ENCODE measurements at regions not wholly inside any gene's neighbourhood (a gene's known extent, or its start where the extent isn't known, plus 50 kb on each side); places are given as distances from the start of the nearest gene placed in this dataset.

DNA sequence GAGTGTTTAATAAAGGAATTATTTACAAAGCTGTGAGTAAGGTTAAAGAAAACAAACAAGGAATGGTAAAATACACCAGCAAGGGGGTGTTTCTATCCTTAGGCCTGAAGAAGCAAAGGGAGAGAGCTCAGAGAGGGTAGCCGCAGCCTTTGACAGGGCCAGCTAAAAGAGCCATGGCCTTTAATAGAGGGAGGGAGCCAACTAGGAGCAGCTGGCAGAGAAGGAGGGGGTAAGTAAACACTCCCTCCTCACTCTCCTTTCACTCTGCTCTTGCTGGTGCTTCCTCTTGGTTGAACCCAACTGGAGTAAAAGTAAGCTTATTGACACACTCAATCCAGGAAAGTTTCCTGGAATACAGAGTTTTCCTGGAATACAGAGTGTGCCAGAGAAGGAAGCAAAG is 87.5 kb downstream of the CH25H start:
- in situ Hi-C loops (cut with MboI): no loop called here
- H4K20me1 ChIP-seq (ENCODE audit: insufficient read depth): no peaks in the 10 kb centered on the region
- no peak overlapping the region for H3K9ac ChIP-seq
- H3F3A ChIP-seq (ENCODE audit: insufficient read depth): peaks cover 36% of the 10 kb centered on the region
- H3K4me2 ChIP-seq (ENCODE audit: unreplicated experiment): no peak overlapping the region
- peaks cover 59% of the 10 kb centered on the region for H3K4me1 ChIP-seq (ENCODE audit: insufficient read depth)
- TF ChIP-seq EZH2phosphoT487 (IDR thresholded peaks at IDR 0.05; ENCODE audit: insufficient read depth, low read depth) (no peak), EZH2 (IDR thresholded peaks at IDR 0.05; ENCODE audit: insufficient read depth, poor library complexity, severe bottlenecking) (no peak)
- no peaks in the 10 kb centered on the region for H3K9me2 ChIP-seq (ENCODE audit: insufficient read depth)
- no peaks in the 10 kb centered on the region for H3K27me3 ChIP-seq (replicated peaks; ENCODE audit: insufficient read depth)
- H3K4me3 ChIP-seq: no peak overlapping the region
- H3K36me3 ChIP-seq (ENCODE audit: low read depth): no peaks in the 10 kb centered on the region
- DNase-seq: no peak
- no peaks in the 10 kb centered on the region for H3K79me2 ChIP-seq (ENCODE audit: insufficient read depth)
- H3K27ac ChIP-seq: no peak overlapping the region
- H2AFZ ChIP-seq: no peak overlapping the region
- WGBS, 2 experiments (ENCODE audit: low coverage in 1 of 2, low lambda C conversion rate in 2 of 2, missing lambda C conversion rate in 2 of 2): 83 to 100% methylated on average over 1 of the region's 1 CpG
- H3K9me3 ChIP-seq (ENCODE audit: low read depth): no peaks in the 10 kb centered on the region

DNA sequence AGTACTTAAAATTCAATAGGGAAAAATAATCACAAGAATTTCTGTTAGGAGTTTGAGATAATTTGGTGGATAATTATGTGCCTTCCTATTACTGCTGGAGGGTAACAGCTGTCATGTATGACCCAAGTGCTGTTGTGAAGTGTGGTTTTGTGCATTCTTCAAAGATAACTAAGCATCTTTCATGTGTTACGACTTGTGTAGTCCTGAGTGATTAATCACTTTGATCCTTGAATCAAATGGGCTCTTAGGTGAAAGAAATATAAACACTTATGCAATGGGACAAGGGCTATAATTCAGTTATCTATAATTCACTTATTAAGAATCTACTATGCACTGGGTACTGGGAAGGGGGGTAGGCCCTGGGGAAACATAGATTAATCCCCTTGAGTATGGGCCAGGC is 89.0 kb downstream of the CH25H start:
- H3K79me2 ChIP-seq (ENCODE audit: insufficient read depth): no peaks in the 10 kb centered on the region
- H3K4me2 ChIP-seq (ENCODE audit: unreplicated experiment): peak overlapping the region; percentile 43
- peaks cover 69% of the 10 kb centered on the region for H3K4me1 ChIP-seq (ENCODE audit: insufficient read depth)
- peaks cover 44% of the 10 kb centered on the region for H3F3A ChIP-seq (ENCODE audit: insufficient read depth)
- H3K9me2 ChIP-seq (ENCODE audit: insufficient read depth): no peaks in the 10 kb centered on the region
- no peak overlapping the region for H2AFZ ChIP-seq
- H3K27ac ChIP-seq: peak overlapping the region; percentile 72
- in situ Hi-C loops (cut with MboI): no loop called here
- no peak overlapping the region for H3K4me3 ChIP-seq
- DNase-seq: peak; percentile 67
- no peaks in the 10 kb centered on the region for H4K20me1 ChIP-seq (ENCODE audit: insufficient read depth)
- H3K27me3 ChIP-seq (replicated peaks; ENCODE audit: insufficient read depth): no peaks in the 10 kb centered on the region
- no peak for TF ChIP-seq EZH2 (IDR thresholded peaks at IDR 0.05; ENCODE audit: insufficient read depth, poor library complexity, severe bottlenecking)
- 0 out of 2 replicates have a peak, but pooled peaks have one; percentile 58 for TF ChIP-seq EZH2phosphoT487 (IDR thresholded peaks at IDR 0.05; ENCODE audit: insufficient read depth, low read depth)
- H3K9me3 ChIP-seq (ENCODE audit: low read depth): no peaks in the 10 kb centered on the region
- H3K9ac ChIP-seq: no peak overlapping the region
- H3K36me3 ChIP-seq (ENCODE audit: low read depth): no peaks in the 10 kb centered on the region
- 11 to 20% methylated on average over 1 of the region's 1 CpG for WGBS, 2 experiments (ENCODE audit: low coverage in 1 of 2, low lambda C conversion rate in 2 of 2, missing lambda C conversion rate in 2 of 2)

GRCh38 chr10:89115876-89116627 is 91.1 kb downstream of the CH25H start:
- Histone ChIP-seq H3K4me2 (ENCODE audit: unreplicated experiment) (peak overlapping the region; percentile 43), H3F3A (ENCODE audit: insufficient read depth) (peaks cover 44% of the 10 kb centered on the region), H2AFZ (no peak overlapping the region), H3K9ac (peak overlapping the region; percentile 29; the same call in 1 of the 2 replicates), H3K36me3 (ENCODE audit: low read depth) (no peaks in the 10 kb centered on the region), H3K9me2 (ENCODE audit: insufficient read depth) (no peaks in the 10 kb centered on the region), H4K20me1 (ENCODE audit: insufficient read depth) (no peaks in the 10 kb centered on the region), H3K9me3 (ENCODE audit: low read depth) (no peaks in the 10 kb centered on the region), H3K79me2 (ENCODE audit: insufficient read depth) (no peaks in the 10 kb centered on the region), H3K27ac (peak overlapping the region; percentile 72), H3K27me3 (replicated peaks; ENCODE audit: insufficient read depth) (no peaks in the 10 kb centered on the region), H3K4me1 (ENCODE audit: insufficient read depth) (peaks cover 55% of the 10 kb centered on the region), H3K4me3 (no peak overlapping the region)
- DNase-seq: peak; percentile 92
- 83 to 85% methylated on average over 9 of the region's 9 CpGs for WGBS, 2 experiments (ENCODE audit: low coverage in 1 of 2, low lambda C conversion rate in 2 of 2, missing lambda C conversion rate in 2 of 2)
- in situ Hi-C loops (cut with MboI): no loop called here
- TF ChIP-seq EZH2phosphoT487 (IDR thresholded peaks at IDR 0.05; ENCODE audit: insufficient read depth, low read depth): 0 out of 2 replicates have a peak, but pooled peaks have one; percentile 52
- TF ChIP-seq EZH2 (IDR thresholded peaks at IDR 0.05; ENCODE audit: insufficient read depth, poor library complexity, severe bottlenecking): no peak

- H3K4me2 ChIP-seq (ENCODE audit: unreplicated experiment): peak overlapping the region; percentile 42
- in situ Hi-C loops (cut with MboI): no loop called here
- H3K36me3 ChIP-seq (ENCODE audit: low read depth): no peaks in the 10 kb centered on the region
- no peak overlapping the region for H3K9ac ChIP-seq
- TF ChIP-seq EZH2 (IDR thresholded peaks at IDR 0.05; ENCODE audit: insufficient read depth, poor library complexity, severe bottlenecking) (no peak), EZH2phosphoT487 (IDR thresholded peaks at IDR 0.05; ENCODE audit: insufficient read depth, low read depth) (no peak)
- no peaks in the 10 kb centered on the region for H3K27me3 ChIP-seq (replicated peaks; ENCODE audit: insufficient read depth)
- DNase-seq: peak; percentile 47
- H2AFZ ChIP-seq: no peak overlapping the region
- H3K4me3 ChIP-seq: no peak overlapping the region
- H3K9me2 ChIP-seq (ENCODE audit: insufficient read depth): no peaks in the 10 kb centered on the region
- H3K4me1 ChIP-seq (ENCODE audit: insufficient read depth): peaks cover 51% of the 10 kb centered on the region
- peak overlapping the region; percentile 72 for H3K27ac ChIP-seq
- H3K9me3 ChIP-seq (ENCODE audit: low read depth): no peaks in the 10 kb centered on the region
- no peaks in the 10 kb centered on the region for H4K20me1 ChIP-seq (ENCODE audit: insufficient read depth)
- no peaks in the 10 kb centered on the region for H3K79me2 ChIP-seq (ENCODE audit: insufficient read depth)
- H3F3A ChIP-seq (ENCODE audit: insufficient read depth): peaks cover 45% of the 10 kb centered on the region
- 72 to 74% methylated on average over 1 of the region's 1 CpG for WGBS, 2 experiments (ENCODE audit: low coverage in 1 of 2, low lambda C conversion rate in 2 of 2, missing lambda C conversion rate in 2 of 2)
These were observed 92.1 kb downstream of the CH25H start for GRCh38 chr10:89114846-89115625.

Measured in GM23248 (cell line).